ENCODE measurements at regions not wholly inside any gene's neighbourhood (a gene's known extent, or its start where the extent isn't known, plus 50 kb on each side); places are given as distances from the start of the nearest gene placed in this dataset.

- TF ChIP-seq CTCF (conservative IDR thresholded peaks at IDR 0.05) (no peak), ZFX (IDR thresholded peaks at IDR 0.05) (no peak)
Observed at GRCh38 chr4:115950806-115951205, 837.4 kb upstream of the NDST4 start.

Data from C4-2B (cell line).